ENCODE measurements at regions not wholly inside any gene's neighbourhood (a gene's known extent, or its start where the extent isn't known, plus 50 kb on each side); places are given as distances from the start of the nearest gene placed in this dataset.

GRCh38 chr5:24999732-25000131 lies 355.0 kb upstream of the CDH10 start:
- TF ChIP-seq CTCF (IDR thresholded peaks at IDR 0.05; ENCODE audit: insufficient read depth, low read length) (no peak), SPI1 (IDR thresholded peaks at IDR 0.05; ENCODE audit: borderline replicate concordance, low read depth) (no peak)

Data from HL-60 (cell line).